HEK293 (cell line): ENCODE measurements at regions not wholly inside any gene's neighbourhood (a gene's known extent, or its start where the extent isn't known, plus 50 kb on each side); places are given as distances from the start of the nearest gene placed in this dataset.

Source experiments
- ZNF184 ChIP-seq: fragments of 450-650 bp; IDR thresholded peaks from 2 replicates; pipeline ENCODE4 v1.5.1; 2018; ENCODE audit warnings: missing biosample characterization, mild to moderate bottlenecking, missing genetic modification characterization
- ZNF394 ChIP-seq: fragments of 450-650 bp; formaldehyde crosslinking; IDR thresholded peaks from 2 replicates; pipeline ENCODE4 v1.5.1; 2016; ENCODE audit warnings: missing biosample characterization, missing genetic modification characterization, mild to moderate bottlenecking, moderate library complexity, borderline replicate concordance
- TF ChIP-seq, protein P1 (sequence below): fragments of 450-650 bp; formaldehyde crosslinking; IDR thresholded peaks from 2 replicates; pipeline ENCODE4 v1.5.1; 2016; ENCODE audit warnings: missing biosample characterization, missing genetic modification characterization

DNA sequence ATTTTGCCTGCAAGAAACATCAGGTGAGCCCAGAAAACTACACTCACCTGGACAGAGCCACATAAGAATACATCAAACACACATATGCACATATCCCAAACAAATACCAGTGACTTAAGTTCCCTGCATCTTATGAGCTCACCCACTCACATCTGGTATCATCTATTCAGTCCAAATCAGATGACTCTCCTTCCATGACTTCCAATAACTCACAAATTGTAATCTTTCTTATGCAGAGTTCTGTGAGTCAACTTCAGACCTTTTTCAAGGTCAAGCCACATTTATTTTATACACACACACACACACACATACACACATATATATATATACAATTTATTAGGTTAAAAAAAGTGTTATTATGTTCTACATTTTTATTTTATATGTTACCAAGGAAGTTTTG lies 1711.9 kb upstream of the CDH9 start:
- TF ChIP-seq, protein P1, sequence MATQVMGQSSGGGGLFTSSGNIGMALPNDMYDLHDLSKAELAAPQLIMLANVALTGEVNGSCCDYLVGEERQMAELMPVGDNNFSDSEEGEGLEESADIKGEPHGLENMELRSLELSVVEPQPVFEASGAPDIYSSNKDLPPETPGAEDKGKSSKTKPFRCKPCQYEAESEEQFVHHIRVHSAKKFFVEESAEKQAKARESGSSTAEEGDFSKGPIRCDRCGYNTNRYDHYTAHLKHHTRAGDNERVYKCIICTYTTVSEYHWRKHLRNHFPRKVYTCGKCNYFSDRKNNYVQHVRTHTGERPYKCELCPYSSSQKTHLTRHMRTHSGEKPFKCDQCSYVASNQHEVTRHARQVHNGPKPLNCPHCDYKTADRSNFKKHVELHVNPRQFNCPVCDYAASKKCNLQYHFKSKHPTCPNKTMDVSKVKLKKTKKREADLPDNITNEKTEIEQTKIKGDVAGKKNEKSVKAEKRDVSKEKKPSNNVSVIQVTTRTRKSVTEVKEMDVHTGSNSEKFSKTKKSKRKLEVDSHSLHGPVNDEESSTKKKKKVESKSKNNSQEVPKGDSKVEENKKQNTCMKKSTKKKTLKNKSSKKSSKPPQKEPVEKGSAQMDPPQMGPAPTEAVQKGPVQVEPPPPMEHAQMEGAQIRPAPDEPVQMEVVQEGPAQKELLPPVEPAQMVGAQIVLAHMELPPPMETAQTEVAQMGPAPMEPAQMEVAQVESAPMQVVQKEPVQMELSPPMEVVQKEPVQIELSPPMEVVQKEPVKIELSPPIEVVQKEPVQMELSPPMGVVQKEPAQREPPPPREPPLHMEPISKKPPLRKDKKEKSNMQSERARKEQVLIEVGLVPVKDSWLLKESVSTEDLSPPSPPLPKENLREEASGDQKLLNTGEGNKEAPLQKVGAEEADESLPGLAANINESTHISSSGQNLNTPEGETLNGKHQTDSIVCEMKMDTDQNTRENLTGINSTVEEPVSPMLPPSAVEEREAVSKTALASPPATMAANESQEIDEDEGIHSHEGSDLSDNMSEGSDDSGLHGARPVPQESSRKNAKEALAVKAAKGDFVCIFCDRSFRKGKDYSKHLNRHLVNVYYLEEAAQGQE (tag by site-specific recombination): no peak
- TF ChIP-seq ZNF394 (tag by site-specific recombination): no peak
- TF ChIP-seq ZNF184 (tag by site-specific recombination): no peak
